HEK293 (cell line): ENCODE measurements at regions not wholly inside any gene's neighbourhood (a gene's known extent, or its start where the extent isn't known, plus 50 kb on each side); places are given as distances from the start of the nearest gene placed in this dataset.

Experiments
- CTCF ChIA-PET: fragments of 350-600 bp; formaldehyde crosslinking; extraction: SDS; loops from one replicate; lab custom pipeline; 2021; ENCODE audit warnings: antibody characterized with exemption; lab: Yijun Ruan, JAX
- POLR2A ChIA-PET: fragments of 300-600 bp; formaldehyde crosslinking; extraction: SDS; loops from one replicate; lab custom pipeline; 2020; ENCODE audit warnings: antibody characterized with exemption, inconsistent platforms; lab: Yijun Ruan, JAX
- H3K27ac ChIP-seq: fragments of 200-500 bp; sonication (Bioruptor generic); 2 replicates; pipeline ENCODE4 v1.5.1; 2014; ENCODE audit warnings: low read depth, low read length, control low read depth, inconsistent platforms; ENCODE audit errors: extremely low read depth
- H3K36me3 ChIP-seq, 2 experiments: fragments of 200-500 bp in 1 of 2; sonication (Bioruptor generic) in 1 of 2; 1 replicate in 1 of 2; 2 replicates in 1 of 2; pipeline ENCODE4 v1.5.1; 2014 to 2017; ENCODE audit warnings: inconsistent platforms in 2 of 2, low read length in 2 of 2; ENCODE audit not compliant: control insufficient read depth in 2 of 2, insufficient read depth in 1 of 2
- H3K4me1 ChIP-seq: fragments of 200-500 bp; sonication (Bioruptor generic); 2 replicates; pipeline ENCODE4 v1.5.1; 2014; ENCODE audit warnings: mild to moderate bottlenecking, low read length, inconsistent platforms; ENCODE audit not compliant: control insufficient read depth, insufficient read depth
- H3K4me3 ChIP-seq: 2 replicates; pipeline ENCODE4 v1.5.1; 2011; ENCODE audit warnings: low read depth, mild to moderate bottlenecking, control low read depth, low read length, moderate library complexity
- H3K9me3 ChIP-seq: fragments of 200-500 bp; sonication (Bioruptor generic); 2 replicates; pipeline ENCODE4 v1.5.1; 2014; ENCODE audit warnings: low read depth, low read length, inconsistent platforms; ENCODE audit not compliant: control insufficient read depth, insufficient read depth
- GFI1B ChIP-seq: fragments of 450-650 bp; formaldehyde crosslinking; IDR thresholded peaks from 2 replicates; pipeline ENCODE4 v1.5.1; 2016; ENCODE audit warnings: missing biosample characterization, missing genetic modification characterization
- HOXC10 ChIP-seq: sonication (generic); formaldehyde crosslinking; IDR thresholded peaks from 2 replicates; pipeline ENCODE4 v1.8.1; 2023; ENCODE audit warnings: mild to moderate bottlenecking, missing genetic modification reagents
- KLF9 ChIP-seq: fragments of 450-650 bp; formaldehyde crosslinking; IDR thresholded peaks from 2 replicates; pipeline ENCODE4 v1.5.1; 2016; ENCODE audit warnings: missing biosample characterization, missing genetic modification characterization, low read depth
- MEIS1 ChIP-seq: sonication (generic); formaldehyde crosslinking; IDR thresholded peaks from 2 replicates; pipeline ENCODE4 v1.8.1; 2022; ENCODE audit warnings: missing genetic modification reagents, mild to moderate bottlenecking, borderline replicate concordance
- RBAK ChIP-seq: fragments of 450-650 bp; formaldehyde crosslinking; IDR thresholded peaks from 2 replicates; pipeline ENCODE4 v1.5.1; 2016; ENCODE audit warnings: missing biosample characterization, missing genetic modification characterization
- SCRT1 ChIP-seq: fragments of 450-650 bp; formaldehyde crosslinking; IDR thresholded peaks from 2 replicates; pipeline ENCODE4 v1.5.1; 2016; ENCODE audit warnings: missing biosample characterization, missing genetic modification characterization, borderline replicate concordance
- TRIM28 ChIP-seq: IDR thresholded peaks from 2 replicates; pipeline ENCODE4 v1.6.1; 2011; ENCODE audit warnings: low read length, control low read depth, borderline replicate concordance
- YY1 ChIP-seq: fragments of 450-650 bp; formaldehyde crosslinking; IDR thresholded peaks from 2 replicates; pipeline ENCODE4 v1.5.1; 2018; ENCODE audit warnings: missing biosample characterization, missing genetic modification characterization
- ZBTB17 ChIP-seq: fragments of 450-650 bp; formaldehyde crosslinking; IDR thresholded peaks from 2 replicates; pipeline ENCODE4 v1.5.1; 2016; ENCODE audit warnings: missing biosample characterization, missing genetic modification characterization
- ZBTB21 ChIP-seq: fragments of 450-650 bp; formaldehyde crosslinking; IDR thresholded peaks from 2 replicates; pipeline ENCODE4 v1.5.1; 2017; ENCODE audit warnings: missing biosample characterization, missing genetic modification characterization
- ZFP3 ChIP-seq: fragments of 450-650 bp; formaldehyde crosslinking; IDR thresholded peaks from 2 replicates; pipeline ENCODE4 v1.5.1; 2016; ENCODE audit warnings: low read depth, missing biosample characterization, missing genetic modification characterization
- ZNF133 ChIP-seq: fragments of 450-650 bp; formaldehyde crosslinking; IDR thresholded peaks from 2 replicates; pipeline ENCODE4 v1.5.1; 2016; ENCODE audit warnings: missing biosample characterization, missing genetic modification characterization
- ZNF174 ChIP-seq: fragments of 450-650 bp; formaldehyde crosslinking; IDR thresholded peaks from 2 replicates; pipeline ENCODE4 v1.5.0; 2017; ENCODE audit warnings: missing biosample characterization, mild to moderate bottlenecking, missing genetic modification characterization
- ZNF2 ChIP-seq: fragments of 450-650 bp; formaldehyde crosslinking; IDR thresholded peaks from 2 replicates; pipeline ENCODE4 v1.5.1; 2016; ENCODE audit warnings: missing biosample characterization, missing genetic modification characterization
- ZNF24 ChIP-seq: fragments of 450-650 bp; formaldehyde crosslinking; IDR thresholded peaks from 2 replicates; pipeline ENCODE4 v1.5.1; 2016; ENCODE audit warnings: missing biosample characterization, missing genetic modification characterization
- ZNF266 ChIP-seq: fragments of 450-650 bp; formaldehyde crosslinking; IDR thresholded peaks from 2 replicates; pipeline ENCODE4 v1.5.1; 2016; ENCODE audit warnings: missing biosample characterization, missing genetic modification characterization, low read depth
- ZNF404 ChIP-seq: fragments of 450-650 bp; formaldehyde crosslinking; IDR thresholded peaks from 2 replicates; pipeline ENCODE4 v1.5.1; 2017; ENCODE audit warnings: missing biosample characterization, missing genetic modification characterization
- ZNF510 ChIP-seq: fragments of 450-650 bp; formaldehyde crosslinking; IDR thresholded peaks from 2 replicates; pipeline ENCODE4 v1.5.1; 2018; ENCODE audit warnings: mild to moderate bottlenecking, missing genetic modification characterization, missing biosample characterization; ENCODE audit not compliant: insufficient replicate concordance
- ZNF585B ChIP-seq: fragments of 450-650 bp; formaldehyde crosslinking; IDR thresholded peaks from 2 replicates; pipeline ENCODE4 v1.5.1; 2016; ENCODE audit warnings: missing biosample characterization, missing genetic modification characterization
- ZNF600 ChIP-seq: fragments of 450-650 bp; formaldehyde crosslinking; IDR thresholded peaks from 2 replicates; pipeline ENCODE4 v1.5.1; 2016; ENCODE audit warnings: missing biosample characterization, missing genetic modification characterization
- ZNF707 ChIP-seq: fragments of 450-650 bp; formaldehyde crosslinking; IDR thresholded peaks from 2 replicates; pipeline ENCODE4 v1.5.1; 2016; ENCODE audit warnings: missing biosample characterization, missing genetic modification characterization
- ZNF747 ChIP-seq: fragments of 450-650 bp; formaldehyde crosslinking; IDR thresholded peaks from 2 replicates; pipeline ENCODE4 v1.5.1; 2016; ENCODE audit warnings: missing biosample characterization, missing genetic modification characterization
- TF ChIP-seq, protein P1 (sequence below): fragments of 450-650 bp; formaldehyde crosslinking; IDR thresholded peaks from 2 replicates; pipeline ENCODE4 v1.5.1; 2016; ENCODE audit warnings: missing biosample characterization, missing genetic modification characterization
- TF ChIP-seq, protein P2 (sequence below): fragments of 450-650 bp; formaldehyde crosslinking; IDR thresholded peaks from 2 replicates; pipeline ENCODE4 v1.5.1; 2017; ENCODE audit warnings: missing biosample characterization, missing genetic modification characterization
- TF ChIP-seq, protein P3 (sequence below): fragments of 450-650 bp; formaldehyde crosslinking; IDR thresholded peaks from 2 replicates; pipeline ENCODE4 v1.5.1; 2016; ENCODE audit warnings: missing biosample characterization, missing genetic modification characterization
- TF ChIP-seq, protein P4 (sequence below): fragments of 450-650 bp; formaldehyde crosslinking; IDR thresholded peaks from 2 replicates; pipeline ENCODE4 v1.5.1; 2016; ENCODE audit warnings: missing biosample characterization, missing genetic modification characterization
- TF ChIP-seq, protein P5 (sequence below): fragments of 450-650 bp; formaldehyde crosslinking; IDR thresholded peaks from 2 replicates; pipeline ENCODE4 v1.5.1; 2016; ENCODE audit warnings: missing biosample characterization, missing genetic modification characterization

DNA sequence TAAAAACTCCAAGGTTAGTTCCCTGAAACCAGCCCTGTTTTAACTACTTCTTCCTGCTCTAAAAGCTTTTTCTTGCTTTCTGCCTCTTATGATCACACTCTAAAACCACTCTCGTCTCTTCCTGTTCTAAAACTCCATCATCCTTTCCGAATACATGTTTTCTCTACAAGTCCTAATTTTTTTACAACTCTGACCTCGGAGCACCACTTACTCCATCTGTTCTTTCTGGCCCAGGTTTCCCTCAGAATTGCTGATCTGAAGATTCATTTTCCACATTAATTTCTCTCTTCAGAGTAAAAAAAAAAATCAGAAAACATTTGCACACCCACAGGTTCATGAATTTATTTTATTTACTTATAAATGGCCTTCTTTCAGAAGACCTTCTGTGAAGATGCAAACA, 265.7 kb upstream of the CADM1 start:
- ChIA-PET CTCF (no interaction called here), POLR2A (no interaction called here)
- Histone ChIP-seq H3K27ac (no peak overlapping the region), H3K36me3 (no peaks in the 10 kb centered on the region), H3K4me3 (no peak overlapping the region), H3K9me3 (no peaks in the 10 kb centered on the region), H3K4me1 (no peaks in the 10 kb centered on the region)
- TF ChIP-seq ZNF600 (no peak), RBAK (tag by site-specific recombination) (no peak), KLF9 (no peak), ZBTB17 (tag by site-specific recombination) (no peak), ZNF174 (tag by site-specific recombination) (no peak), ZNF2 (tag by site-specific recombination) (no peak), ZNF510 (tag by site-specific recombination) (no peak), ZNF266 (tag by site-specific recombination) (no peak), ZNF585B (tag by site-specific recombination) (no peak), GFI1B (tag by site-specific recombination) (no peak), ZNF133 (tag by site-specific recombination) (no peak), ZFP3 (no peak)
- TF ChIP-seq, protein P1, sequence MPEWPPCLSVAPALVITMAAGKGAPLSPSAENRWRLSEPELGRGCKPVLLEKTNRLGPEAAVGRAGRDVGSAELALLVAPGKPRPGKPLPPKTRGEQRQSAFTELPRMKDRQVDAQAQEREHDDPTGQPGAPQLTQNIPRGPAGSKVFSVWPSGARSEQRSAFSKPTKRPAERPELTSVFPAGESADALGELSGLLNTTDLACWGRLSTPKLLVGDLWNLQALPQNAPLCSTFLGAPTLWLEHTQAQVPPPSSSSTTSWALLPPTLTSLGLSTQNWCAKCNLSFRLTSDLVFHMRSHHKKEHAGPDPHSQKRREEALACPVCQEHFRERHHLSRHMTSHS (tag by site-specific recombination): no peak
- TF ChIP-seq, protein P2, sequence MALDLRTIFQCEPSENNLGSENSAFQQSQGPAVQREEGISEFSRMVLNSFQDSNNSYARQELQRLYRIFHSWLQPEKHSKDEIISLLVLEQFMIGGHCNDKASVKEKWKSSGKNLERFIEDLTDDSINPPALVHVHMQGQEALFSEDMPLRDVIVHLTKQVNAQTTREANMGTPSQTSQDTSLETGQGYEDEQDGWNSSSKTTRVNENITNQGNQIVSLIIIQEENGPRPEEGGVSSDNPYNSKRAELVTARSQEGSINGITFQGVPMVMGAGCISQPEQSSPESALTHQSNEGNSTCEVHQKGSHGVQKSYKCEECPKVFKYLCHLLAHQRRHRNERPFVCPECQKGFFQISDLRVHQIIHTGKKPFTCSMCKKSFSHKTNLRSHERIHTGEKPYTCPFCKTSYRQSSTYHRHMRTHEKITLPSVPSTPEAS (tag by site-specific recombination): no peak
- TF ChIP-seq, protein P3, sequence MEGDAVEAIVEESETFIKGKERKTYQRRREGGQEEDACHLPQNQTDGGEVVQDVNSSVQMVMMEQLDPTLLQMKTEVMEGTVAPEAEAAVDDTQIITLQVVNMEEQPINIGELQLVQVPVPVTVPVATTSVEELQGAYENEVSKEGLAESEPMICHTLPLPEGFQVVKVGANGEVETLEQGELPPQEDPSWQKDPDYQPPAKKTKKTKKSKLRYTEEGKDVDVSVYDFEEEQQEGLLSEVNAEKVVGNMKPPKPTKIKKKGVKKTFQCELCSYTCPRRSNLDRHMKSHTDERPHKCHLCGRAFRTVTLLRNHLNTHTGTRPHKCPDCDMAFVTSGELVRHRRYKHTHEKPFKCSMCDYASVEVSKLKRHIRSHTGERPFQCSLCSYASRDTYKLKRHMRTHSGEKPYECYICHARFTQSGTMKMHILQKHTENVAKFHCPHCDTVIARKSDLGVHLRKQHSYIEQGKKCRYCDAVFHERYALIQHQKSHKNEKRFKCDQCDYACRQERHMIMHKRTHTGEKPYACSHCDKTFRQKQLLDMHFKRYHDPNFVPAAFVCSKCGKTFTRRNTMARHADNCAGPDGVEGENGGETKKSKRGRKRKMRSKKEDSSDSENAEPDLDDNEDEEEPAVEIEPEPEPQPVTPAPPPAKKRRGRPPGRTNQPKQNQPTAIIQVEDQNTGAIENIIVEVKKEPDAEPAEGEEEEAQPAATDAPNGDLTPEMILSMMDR (tag by site-specific recombination): no peak

DNA sequence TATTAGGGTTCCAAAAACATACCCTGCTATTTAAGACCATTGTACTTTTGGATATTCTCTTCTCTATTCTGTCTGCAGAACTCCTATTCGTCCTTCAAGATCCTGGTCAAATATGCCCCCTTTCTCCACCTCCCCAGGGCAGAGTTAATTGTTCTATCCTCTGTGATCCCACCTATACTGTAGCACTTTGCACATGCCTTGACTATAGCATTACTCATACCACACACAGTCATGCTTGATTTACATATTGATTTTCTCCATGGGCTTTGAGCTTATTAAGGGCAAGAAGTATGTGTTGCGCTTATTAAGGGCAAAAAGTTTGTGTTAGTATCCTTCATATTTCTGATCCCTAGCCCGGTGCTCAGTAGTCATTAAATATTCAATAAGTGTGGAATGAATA, 263.7 kb upstream of the CADM1 start:
- Histone ChIP-seq H3K9me3 (no peaks in the 10 kb centered on the region), H3K27ac (no peak overlapping the region), H3K36me3 (no peaks in the 10 kb centered on the region), H3K4me3 (no peak overlapping the region), H3K4me1 (no peaks in the 10 kb centered on the region)
- POLR2A ChIA-PET: no interaction called here
- CTCF ChIA-PET: no interaction called here
- TF ChIP-seq HOXC10 (CRISPR knock-in tag): no peak
- no peak for TF ChIP-seq ZNF404 (tag by site-specific recombination)
- TF ChIP-seq ZNF24: no peak
- no peak for TF ChIP-seq ZNF747 (tag by site-specific recombination)
- no peak for TF ChIP-seq ZBTB21
- no peak for TF ChIP-seq MEIS1
- TF ChIP-seq, protein P4, sequence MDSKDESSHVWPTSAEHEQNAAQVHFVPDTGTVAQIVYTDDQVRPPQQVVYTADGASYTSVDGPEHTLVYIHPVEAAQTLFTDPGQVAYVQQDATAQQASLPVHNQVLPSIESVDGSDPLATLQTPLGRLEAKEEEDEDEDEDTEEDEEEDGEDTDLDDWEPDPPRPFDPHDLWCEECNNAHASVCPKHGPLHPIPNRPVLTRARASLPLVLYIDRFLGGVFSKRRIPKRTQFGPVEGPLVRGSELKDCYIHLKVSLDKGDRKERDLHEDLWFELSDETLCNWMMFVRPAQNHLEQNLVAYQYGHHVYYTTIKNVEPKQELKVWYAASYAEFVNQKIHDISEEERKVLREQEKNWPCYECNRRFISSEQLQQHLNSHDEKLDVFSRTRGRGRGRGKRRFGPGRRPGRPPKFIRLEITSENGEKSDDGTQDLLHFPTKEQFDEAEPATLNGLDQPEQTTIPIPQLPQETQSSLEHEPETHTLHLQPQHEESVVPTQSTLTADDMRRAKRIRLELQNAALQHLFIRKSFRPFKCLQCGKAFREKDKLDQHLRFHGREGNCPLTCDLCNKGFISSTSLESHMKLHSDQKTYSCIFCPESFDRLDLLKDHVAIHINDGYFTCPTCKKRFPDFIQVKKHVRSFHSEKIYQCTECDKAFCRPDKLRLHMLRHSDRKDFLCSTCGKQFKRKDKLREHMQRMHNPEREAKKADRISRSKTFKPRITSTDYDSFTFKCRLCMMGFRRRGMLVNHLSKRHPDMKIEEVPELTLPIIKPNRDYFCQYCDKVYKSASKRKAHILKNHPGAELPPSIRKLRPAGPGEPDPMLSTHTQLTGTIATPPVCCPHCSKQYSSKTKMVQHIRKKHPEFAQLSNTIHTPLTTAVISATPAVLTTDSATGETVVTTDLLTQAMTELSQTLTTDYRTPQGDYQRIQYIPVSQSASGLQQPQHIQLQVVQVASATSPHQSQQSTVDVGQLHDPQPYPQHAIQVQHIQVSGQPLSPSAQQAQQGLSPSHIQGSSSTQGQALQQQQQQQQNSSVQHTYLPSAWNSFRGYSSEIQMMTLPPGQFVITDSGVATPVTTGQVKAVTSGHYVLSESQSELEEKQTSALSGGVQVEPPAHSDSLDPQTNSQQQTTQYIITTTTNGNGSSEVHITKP: no peak
- no peak for TF ChIP-seq ZNF707
- no peak for TF ChIP-seq YY1 (tag by site-specific recombination)
- TF ChIP-seq SCRT1 (tag by site-specific recombination): no peak
- no peak for TF ChIP-seq TRIM28
- TF ChIP-seq, protein P5, sequence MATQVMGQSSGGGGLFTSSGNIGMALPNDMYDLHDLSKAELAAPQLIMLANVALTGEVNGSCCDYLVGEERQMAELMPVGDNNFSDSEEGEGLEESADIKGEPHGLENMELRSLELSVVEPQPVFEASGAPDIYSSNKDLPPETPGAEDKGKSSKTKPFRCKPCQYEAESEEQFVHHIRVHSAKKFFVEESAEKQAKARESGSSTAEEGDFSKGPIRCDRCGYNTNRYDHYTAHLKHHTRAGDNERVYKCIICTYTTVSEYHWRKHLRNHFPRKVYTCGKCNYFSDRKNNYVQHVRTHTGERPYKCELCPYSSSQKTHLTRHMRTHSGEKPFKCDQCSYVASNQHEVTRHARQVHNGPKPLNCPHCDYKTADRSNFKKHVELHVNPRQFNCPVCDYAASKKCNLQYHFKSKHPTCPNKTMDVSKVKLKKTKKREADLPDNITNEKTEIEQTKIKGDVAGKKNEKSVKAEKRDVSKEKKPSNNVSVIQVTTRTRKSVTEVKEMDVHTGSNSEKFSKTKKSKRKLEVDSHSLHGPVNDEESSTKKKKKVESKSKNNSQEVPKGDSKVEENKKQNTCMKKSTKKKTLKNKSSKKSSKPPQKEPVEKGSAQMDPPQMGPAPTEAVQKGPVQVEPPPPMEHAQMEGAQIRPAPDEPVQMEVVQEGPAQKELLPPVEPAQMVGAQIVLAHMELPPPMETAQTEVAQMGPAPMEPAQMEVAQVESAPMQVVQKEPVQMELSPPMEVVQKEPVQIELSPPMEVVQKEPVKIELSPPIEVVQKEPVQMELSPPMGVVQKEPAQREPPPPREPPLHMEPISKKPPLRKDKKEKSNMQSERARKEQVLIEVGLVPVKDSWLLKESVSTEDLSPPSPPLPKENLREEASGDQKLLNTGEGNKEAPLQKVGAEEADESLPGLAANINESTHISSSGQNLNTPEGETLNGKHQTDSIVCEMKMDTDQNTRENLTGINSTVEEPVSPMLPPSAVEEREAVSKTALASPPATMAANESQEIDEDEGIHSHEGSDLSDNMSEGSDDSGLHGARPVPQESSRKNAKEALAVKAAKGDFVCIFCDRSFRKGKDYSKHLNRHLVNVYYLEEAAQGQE (tag by site-specific recombination): no peak
